Upper lobe of left lung (tissue), 4 donors: ENCODE measurements at regions not wholly inside any gene's neighbourhood (a gene's known extent, or its start where the extent isn't known, plus 50 kb on each side); places are given as distances from the start of the nearest gene placed in this dataset.

Experiments used
- EP300 ChIP-seq, 4 donors: sonication (generic); formaldehyde crosslinking; IDR thresholded peaks; one replicate each; pipeline ENCODE4 v1.5.1; 2017; ENCODE audit warnings: antibody characterized with exemption in 4 of 4, control low read depth in 2 of 4
- POLR2A ChIP-seq, 4 donors: fragments of 450-650 bp; IDR thresholded peaks; one replicate each; pipeline ENCODE4 v1.5.1; 2016 to 2017; ENCODE audit warnings: antibody characterized with exemption in 4 of 4, mild to moderate bottlenecking in 2 of 4
- POLR2AphosphoS5 ChIP-seq, 2 donors: sonication (generic); formaldehyde crosslinking; IDR thresholded peaks; one replicate each; pipeline ENCODE4 v1.5.1; 2017; ENCODE audit warnings: antibody characterized with exemption in 2 of 2
- TF ChIP-seq, protein P1 (sequence below), 6 experiments: fragments of 450-650 bp in 4 of 6; fragments of 200-600 bp in 2 of 6; sonication (generic) in 2 of 6; IDR thresholded peaks; one replicate each; pipeline ENCODE4 v1.5.1; 2016 to 2019; ENCODE audit warnings: antibody characterized with exemption in 6 of 6

DNA sequence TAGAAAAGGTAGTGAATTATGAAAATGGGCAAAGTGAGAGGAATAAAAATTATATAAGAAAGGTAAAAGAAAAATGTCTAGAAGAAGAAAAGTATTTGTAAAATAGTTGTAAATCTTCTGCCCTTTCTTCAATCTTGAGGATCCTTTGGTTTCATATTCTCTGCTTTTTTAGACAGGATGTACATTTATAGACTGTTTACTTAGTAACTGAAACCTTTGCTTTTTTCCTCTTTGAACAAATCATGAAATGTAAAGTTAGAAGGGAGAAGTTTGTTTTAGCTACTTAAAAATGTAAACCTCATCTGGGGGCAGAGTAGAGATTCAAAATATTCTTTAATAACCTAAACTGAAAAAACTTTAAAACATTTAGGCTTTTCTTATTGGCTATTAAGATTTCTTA is 150.4 kb upstream of the ITGA4 start:
- TF ChIP-seq, protein P1, sequence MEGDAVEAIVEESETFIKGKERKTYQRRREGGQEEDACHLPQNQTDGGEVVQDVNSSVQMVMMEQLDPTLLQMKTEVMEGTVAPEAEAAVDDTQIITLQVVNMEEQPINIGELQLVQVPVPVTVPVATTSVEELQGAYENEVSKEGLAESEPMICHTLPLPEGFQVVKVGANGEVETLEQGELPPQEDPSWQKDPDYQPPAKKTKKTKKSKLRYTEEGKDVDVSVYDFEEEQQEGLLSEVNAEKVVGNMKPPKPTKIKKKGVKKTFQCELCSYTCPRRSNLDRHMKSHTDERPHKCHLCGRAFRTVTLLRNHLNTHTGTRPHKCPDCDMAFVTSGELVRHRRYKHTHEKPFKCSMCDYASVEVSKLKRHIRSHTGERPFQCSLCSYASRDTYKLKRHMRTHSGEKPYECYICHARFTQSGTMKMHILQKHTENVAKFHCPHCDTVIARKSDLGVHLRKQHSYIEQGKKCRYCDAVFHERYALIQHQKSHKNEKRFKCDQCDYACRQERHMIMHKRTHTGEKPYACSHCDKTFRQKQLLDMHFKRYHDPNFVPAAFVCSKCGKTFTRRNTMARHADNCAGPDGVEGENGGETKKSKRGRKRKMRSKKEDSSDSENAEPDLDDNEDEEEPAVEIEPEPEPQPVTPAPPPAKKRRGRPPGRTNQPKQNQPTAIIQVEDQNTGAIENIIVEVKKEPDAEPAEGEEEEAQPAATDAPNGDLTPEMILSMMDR (IDR thresholded peaks at IDR 0.05) = no peak
- TF ChIP-seq EP300 (IDR thresholded peaks at IDR 0.05) (no peak), POLR2A (IDR thresholded peaks at IDR 0.05) (no peak), POLR2AphosphoS5 (IDR thresholded peaks at IDR 0.05) (no peak)
